A549 (cell line): ENCODE measurements at regions not wholly inside any gene's neighbourhood (a gene's known extent, or its start where the extent isn't known, plus 50 kb on each side); places are given as distances from the start of the nearest gene placed in this dataset.

Experiments used
- ATAC-seq, 2 experiments: fragments of 200-7000 bp in 1 of 2; fragments of >200 bp in 1 of 2; cut with Nextera tagmentation in 1 of 2; cut with Tn5 transposase in 1 of 2; 3 replicates each; pipeline versions ENCODE4 v1.8.0 to v1.9.1; 2018 to 2020; ENCODE audit warnings: mild to moderate bottlenecking in 1 of 2, moderate library complexity in 1 of 2
- CTCF ChIA-PET: fragments of 300-600 bp; sonication (Branson Sonifier 250); formaldehyde crosslinking; extraction: SDS; loops from one replicate; lab custom pipeline; 2021; ENCODE audit warnings: antibody characterized with exemption, inconsistent platforms; lab: Yijun Ruan, JAX
- POLR2A ChIA-PET: fragments of 350-600 bp; formaldehyde crosslinking; extraction: SDS; loops from one replicate; lab custom pipeline; 2021; ENCODE audit warnings: antibody characterized with exemption, inconsistent platforms; lab: Yijun Ruan, JAX
- DNase-seq, 2 experiments: peaks; one replicate each; pipeline versions ENCODE4 v3.0.0 to v3.0.0-alpha.2; 2011 to 2016; ENCODE audit warnings: low read depth in 1 of 2, low spot score in 1 of 2
- FAIRE-seq: peaks from 2 replicates; lab custom pipeline; 2011; peaks lifted over from hg19 to GRCh38; lab: Jason Lieb, UNC
- H3K27ac ChIP-seq, 2 experiments: fragments of >200 bp; sonication (Bioruptor Twin); formaldehyde crosslinking; 3 replicates each; pipeline ENCODE4 v1.5.1; 2016 to 2017
- H3K4me1 ChIP-seq: fragments of >200 bp; sonication (Bioruptor Twin); formaldehyde crosslinking; 3 replicates; pipeline ENCODE4 v1.6.1; 2016
- H3K4me2 ChIP-seq: fragments of >200 bp; sonication (Bioruptor Twin); formaldehyde crosslinking; 3 replicates; pipeline ENCODE4 v1.6.1; 2016
- H3K4me3 ChIP-seq: fragments of >200 bp; sonication (Bioruptor Twin); formaldehyde crosslinking; 3 replicates; pipeline ENCODE4 v1.5.1; 2016
- H3K9me3 ChIP-seq: fragments of >200 bp; sonication (Bioruptor Twin); formaldehyde crosslinking; 3 replicates; pipeline ENCODE4 v1.6.1; 2016
- CBX2 ChIP-seq: fragments of 200-600 bp; sonication (generic); IDR thresholded peaks from 2 replicates; pipeline ENCODE4 v1.6.1; 2016; ENCODE audit warnings: low read depth, mild to moderate bottlenecking, borderline replicate concordance
- CBX8 ChIP-seq: fragments of 200-600 bp; sonication (generic); IDR thresholded peaks from 2 replicates; pipeline ENCODE4 v1.6.1; 2016
- EP300 ChIP-seq, 2 experiments: fragments of >200 bp; sonication (Bioruptor Twin); formaldehyde crosslinking; IDR thresholded peaks; 2 replicates in 1 of 2; 3 replicates in 1 of 2; pipeline ENCODE4 v1.6.1; 2016 to 2017
- FOSB ChIP-seq: fragments of 250-450 bp; sonication (Bioruptor Pico); IDR thresholded peaks from 2 replicates; pipeline ENCODE4 v1.5.0; 2020; ENCODE audit warnings: mild to moderate bottlenecking, moderate library complexity
- FOXS1 ChIP-seq: fragments of 250-450 bp; sonication (Bioruptor Pico); IDR thresholded peaks from 2 replicates; pipeline ENCODE4 v1.5.0; 2020; ENCODE audit warnings: mild to moderate bottlenecking, moderate library complexity
- HDAC2 ChIP-seq: fragments of 200-600 bp; sonication (generic); IDR thresholded peaks from 2 replicates; pipeline ENCODE4 v1.6.1; 2016
- HOXB5 ChIP-seq: fragments of 250-450 bp; sonication (Bioruptor Pico); IDR thresholded peaks from 2 replicates; pipeline ENCODE4 v1.5.0; 2020; ENCODE audit warnings: mild to moderate bottlenecking, moderate library complexity
- JUNB ChIP-seq: fragments of >200 bp; sonication (Bioruptor Twin); formaldehyde crosslinking; IDR thresholded peaks from 2 replicates; pipeline ENCODE4 v1.6.1; 2016
- KDM1A ChIP-seq: fragments of 200-600 bp; sonication (generic); IDR thresholded peaks from 2 replicates; pipeline ENCODE4 v1.6.1; 2016; ENCODE audit warnings: low read depth, mild to moderate bottlenecking
- KDM5A ChIP-seq: fragments of 200-600 bp; sonication (generic); IDR thresholded peaks from 2 replicates; pipeline ENCODE4 v1.6.1; 2016; ENCODE audit warnings: antibody characterized with exemption, mild to moderate bottlenecking
- MAZ ChIP-seq: fragments of 150-350 bp; IDR thresholded peaks from 2 replicates; pipeline ENCODE4 v1.6.1; 2014; ENCODE audit warnings: antibody characterized with exemption, low read depth, low read length, borderline replicate concordance
- PHF8 ChIP-seq: fragments of 200-600 bp; sonication (generic); IDR thresholded peaks from 2 replicates; pipeline ENCODE4 v1.6.1; 2016; ENCODE audit warnings: low read depth, mild to moderate bottlenecking, antibody characterized with exemption, moderate library complexity, borderline replicate concordance
- POLR2AphosphoS2 ChIP-seq: conservative IDR thresholded peaks from 2 replicates; pipeline ENCODE4 v1.6.1; 2012; ENCODE audit warnings: low read length, improper control_type of control experiment, inconsistent platforms
- RCOR1 ChIP-seq: fragments of 150-350 bp; IDR thresholded peaks from 2 replicates; pipeline ENCODE4 v1.6.1; 2014; ENCODE audit warnings: antibody characterized with exemption, low read length, low read depth
- RNF2 ChIP-seq: fragments of 200-600 bp; sonication (generic); IDR thresholded peaks from 2 replicates; pipeline ENCODE4 v1.6.1; 2016; ENCODE audit warnings: low read depth, mild to moderate bottlenecking, antibody characterized with exemption, moderate library complexity, borderline replicate concordance
- SREBF2 ChIP-seq: fragments of 450-650 bp; IDR thresholded peaks from 2 replicates; pipeline ENCODE4 v1.6.1; 2014; ENCODE audit warnings: mild to moderate bottlenecking, moderate library complexity
- TFCP2L1 ChIP-seq: fragments of 250-450 bp; sonication (Bioruptor Pico); IDR thresholded peaks from 2 replicates; pipeline ENCODE4 v1.5.0; 2021; ENCODE audit warnings: mild to moderate bottlenecking
- ZFP36 ChIP-seq: fragments of 450-650 bp; IDR thresholded peaks from 2 replicates; pipeline ENCODE4 v1.6.1; 2014; ENCODE audit warnings: borderline replicate concordance; ENCODE audit not compliant: partially characterized antibody
- TF ChIP-seq, protein P1 (sequence below): fragments of 250-450 bp; sonication (Bioruptor Pico); IDR thresholded peaks from 2 replicates; pipeline ENCODE4 v1.5.0; 2020; ENCODE audit warnings: low read depth, mild to moderate bottlenecking, moderate library complexity
- TF ChIP-seq, protein P2 (sequence below): fragments of >200 bp; sonication (Bioruptor Twin); formaldehyde crosslinking; IDR thresholded peaks from 3 replicates; pipeline ENCODE4 v1.5.1; 2016
- TF ChIP-seq, protein P3 (sequence below): IDR thresholded peaks from 2 replicates; pipeline ENCODE4 v1.6.1; 2012; ENCODE audit warnings: low read depth, borderline replicate concordance
- TF ChIP-seq, protein P4 (sequence below): fragments of 200-600 bp; sonication (generic); IDR thresholded peaks from 2 replicates; pipeline ENCODE4 v1.6.1; 2016; ENCODE audit warnings: antibody characterized with exemption, mild to moderate bottlenecking, moderate library complexity

DNA sequence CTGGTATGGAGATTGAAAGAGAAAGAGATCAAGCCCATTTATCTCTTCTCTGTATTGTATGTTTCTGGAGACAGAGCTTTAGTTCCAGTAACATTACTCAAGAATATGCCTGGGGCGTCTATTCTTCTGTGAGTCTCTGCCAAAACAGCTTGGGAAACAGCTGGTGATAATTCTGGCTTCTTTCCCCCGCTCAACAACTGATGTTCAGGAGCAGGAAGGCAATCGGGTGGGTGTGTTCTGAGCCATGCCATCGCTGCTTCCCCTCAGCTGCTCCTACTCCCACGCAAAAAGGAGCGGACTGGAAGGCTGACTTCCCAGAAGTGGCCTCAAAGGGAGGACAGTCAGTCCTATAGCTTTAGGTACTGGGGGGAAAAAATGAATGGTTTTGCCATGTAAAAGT lies 695.1 kb downstream of the PLCL1 start (continued):
- TF ChIP-seq, protein P1, sequence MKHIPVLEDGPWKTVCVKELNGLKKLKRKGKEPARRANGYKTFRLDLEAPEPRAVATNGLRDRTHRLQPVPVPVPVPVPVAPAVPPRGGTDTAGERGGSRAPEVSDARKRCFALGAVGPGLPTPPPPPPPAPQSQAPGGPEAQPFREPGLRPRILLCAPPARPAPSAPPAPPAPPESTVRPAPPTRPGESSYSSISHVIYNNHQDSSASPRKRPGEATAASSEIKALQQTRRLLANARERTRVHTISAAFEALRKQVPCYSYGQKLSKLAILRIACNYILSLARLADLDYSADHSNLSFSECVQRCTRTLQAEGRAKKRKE: no peak
- no peak for TF ChIP-seq RNF2
- no peak for TF ChIP-seq CBX8
- no peak for TF ChIP-seq HDAC2
- no peak for TF ChIP-seq JUNB
- no peak for TF ChIP-seq EP300 (IDR thresholded peaks at IDR 0.05)
- TF ChIP-seq KDM1A: no peak

DNA sequence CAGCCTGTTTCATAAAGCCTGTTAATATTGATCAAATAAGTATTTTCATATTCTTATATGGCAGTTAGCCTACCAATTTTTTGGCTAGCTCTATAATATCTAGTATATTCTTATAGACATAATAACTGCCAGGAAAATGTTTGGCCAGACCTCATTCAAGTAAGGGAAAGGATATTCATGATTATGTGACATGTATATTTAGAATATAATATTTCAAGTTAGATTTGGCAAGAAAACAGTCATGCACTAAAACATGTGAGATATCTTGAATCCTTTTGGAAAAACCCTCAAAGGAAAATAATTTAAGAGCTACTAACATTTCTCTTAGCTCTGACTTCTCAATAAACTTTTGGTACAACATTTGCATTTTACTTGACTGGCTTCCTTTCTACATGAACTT lies 694.1 kb downstream of the PLCL1 start:
- Histone ChIP-seq H3K4me2 (no peak overlapping the region), H3K4me1 (no peaks in the 10 kb centered on the region), H3K4me3 (no peak overlapping the region), H3K9me3 (no peaks in the 10 kb centered on the region), H3K27ac (no peak overlapping the region)
- CTCF ChIA-PET: no interaction called here
- FAIRE-seq: no peak
- no peak for ATAC-seq
- TF ChIP-seq KDM5A: no peak
- TF ChIP-seq, protein P2, sequence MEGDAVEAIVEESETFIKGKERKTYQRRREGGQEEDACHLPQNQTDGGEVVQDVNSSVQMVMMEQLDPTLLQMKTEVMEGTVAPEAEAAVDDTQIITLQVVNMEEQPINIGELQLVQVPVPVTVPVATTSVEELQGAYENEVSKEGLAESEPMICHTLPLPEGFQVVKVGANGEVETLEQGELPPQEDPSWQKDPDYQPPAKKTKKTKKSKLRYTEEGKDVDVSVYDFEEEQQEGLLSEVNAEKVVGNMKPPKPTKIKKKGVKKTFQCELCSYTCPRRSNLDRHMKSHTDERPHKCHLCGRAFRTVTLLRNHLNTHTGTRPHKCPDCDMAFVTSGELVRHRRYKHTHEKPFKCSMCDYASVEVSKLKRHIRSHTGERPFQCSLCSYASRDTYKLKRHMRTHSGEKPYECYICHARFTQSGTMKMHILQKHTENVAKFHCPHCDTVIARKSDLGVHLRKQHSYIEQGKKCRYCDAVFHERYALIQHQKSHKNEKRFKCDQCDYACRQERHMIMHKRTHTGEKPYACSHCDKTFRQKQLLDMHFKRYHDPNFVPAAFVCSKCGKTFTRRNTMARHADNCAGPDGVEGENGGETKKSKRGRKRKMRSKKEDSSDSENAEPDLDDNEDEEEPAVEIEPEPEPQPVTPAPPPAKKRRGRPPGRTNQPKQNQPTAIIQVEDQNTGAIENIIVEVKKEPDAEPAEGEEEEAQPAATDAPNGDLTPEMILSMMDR: no peak
- TF ChIP-seq FOSB (CRISPR knock-in tag): no peak
- no peak for DNase-seq
- POLR2A ChIA-PET: no interaction called here

DNA sequence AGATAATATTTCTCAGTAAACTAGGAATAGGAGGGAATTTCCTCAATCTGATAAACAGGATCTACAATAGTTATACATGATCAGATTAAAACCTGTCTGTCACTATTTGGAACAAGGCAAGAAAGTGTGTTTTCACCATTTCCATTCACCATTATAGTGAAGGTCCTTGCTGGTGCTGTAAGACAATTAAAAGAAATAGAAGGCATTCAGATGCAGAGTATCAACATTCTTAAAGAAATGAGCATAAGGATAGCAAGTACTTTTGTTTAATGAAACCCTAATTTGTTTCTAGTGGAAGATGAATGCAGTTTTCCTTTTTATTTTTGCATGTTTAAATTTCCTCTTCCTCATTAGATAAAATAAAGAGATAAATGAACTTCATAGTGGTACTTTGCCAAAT lies 693.7 kb downstream of the PLCL1 start:
- DNase-seq: no peak
- CTCF ChIA-PET: no interaction called here
- no peaks in the 10 kb centered on the region for H3K4me1 ChIP-seq
- FAIRE-seq: no peak
- POLR2A ChIA-PET: no interaction called here
- H3K27ac ChIP-seq: no peak overlapping the region
- ATAC-seq: no peak
- H3K4me3 ChIP-seq: no peak overlapping the region
- TF ChIP-seq FOSB (CRISPR knock-in tag) (no peak), MAZ (no peak), RCOR1 (no peak), POLR2AphosphoS2 (no peak), RNF2 (no peak), SREBF2 (no peak), HOXB5 (CRISPR knock-in tag) (no peak), HDAC2 (no peak), EP300 (IDR thresholded peaks at IDR 0.05) (no peak), FOXS1 (CRISPR knock-in tag) (no peak), TFCP2L1 (CRISPR knock-in tag) (no peak), KDM1A (no peak), ZFP36 (no peak), PHF8 (no peak), CBX2 (no peak)
- TF ChIP-seq, protein P3, sequence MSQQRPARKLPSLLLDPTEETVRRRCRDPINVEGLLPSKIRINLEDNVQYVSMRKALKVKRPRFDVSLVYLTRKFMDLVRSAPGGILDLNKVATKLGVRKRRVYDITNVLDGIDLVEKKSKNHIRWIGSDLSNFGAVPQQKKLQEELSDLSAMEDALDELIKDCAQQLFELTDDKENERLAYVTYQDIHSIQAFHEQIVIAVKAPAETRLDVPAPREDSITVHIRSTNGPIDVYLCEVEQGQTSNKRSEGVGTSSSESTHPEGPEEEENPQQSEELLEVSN: no peak
- TF ChIP-seq, protein P4, sequence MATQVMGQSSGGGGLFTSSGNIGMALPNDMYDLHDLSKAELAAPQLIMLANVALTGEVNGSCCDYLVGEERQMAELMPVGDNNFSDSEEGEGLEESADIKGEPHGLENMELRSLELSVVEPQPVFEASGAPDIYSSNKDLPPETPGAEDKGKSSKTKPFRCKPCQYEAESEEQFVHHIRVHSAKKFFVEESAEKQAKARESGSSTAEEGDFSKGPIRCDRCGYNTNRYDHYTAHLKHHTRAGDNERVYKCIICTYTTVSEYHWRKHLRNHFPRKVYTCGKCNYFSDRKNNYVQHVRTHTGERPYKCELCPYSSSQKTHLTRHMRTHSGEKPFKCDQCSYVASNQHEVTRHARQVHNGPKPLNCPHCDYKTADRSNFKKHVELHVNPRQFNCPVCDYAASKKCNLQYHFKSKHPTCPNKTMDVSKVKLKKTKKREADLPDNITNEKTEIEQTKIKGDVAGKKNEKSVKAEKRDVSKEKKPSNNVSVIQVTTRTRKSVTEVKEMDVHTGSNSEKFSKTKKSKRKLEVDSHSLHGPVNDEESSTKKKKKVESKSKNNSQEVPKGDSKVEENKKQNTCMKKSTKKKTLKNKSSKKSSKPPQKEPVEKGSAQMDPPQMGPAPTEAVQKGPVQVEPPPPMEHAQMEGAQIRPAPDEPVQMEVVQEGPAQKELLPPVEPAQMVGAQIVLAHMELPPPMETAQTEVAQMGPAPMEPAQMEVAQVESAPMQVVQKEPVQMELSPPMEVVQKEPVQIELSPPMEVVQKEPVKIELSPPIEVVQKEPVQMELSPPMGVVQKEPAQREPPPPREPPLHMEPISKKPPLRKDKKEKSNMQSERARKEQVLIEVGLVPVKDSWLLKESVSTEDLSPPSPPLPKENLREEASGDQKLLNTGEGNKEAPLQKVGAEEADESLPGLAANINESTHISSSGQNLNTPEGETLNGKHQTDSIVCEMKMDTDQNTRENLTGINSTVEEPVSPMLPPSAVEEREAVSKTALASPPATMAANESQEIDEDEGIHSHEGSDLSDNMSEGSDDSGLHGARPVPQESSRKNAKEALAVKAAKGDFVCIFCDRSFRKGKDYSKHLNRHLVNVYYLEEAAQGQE: no peak
- no peak overlapping the region for H3K4me2 ChIP-seq
- no peaks in the 10 kb centered on the region for H3K9me3 ChIP-seq
